ENCODE measurements at regions not wholly inside any gene's neighbourhood (a gene's known extent, or its start where the extent isn't known, plus 50 kb on each side); places are given as distances from the start of the nearest gene placed in this dataset.

- TF ChIP-seq, protein P1, sequence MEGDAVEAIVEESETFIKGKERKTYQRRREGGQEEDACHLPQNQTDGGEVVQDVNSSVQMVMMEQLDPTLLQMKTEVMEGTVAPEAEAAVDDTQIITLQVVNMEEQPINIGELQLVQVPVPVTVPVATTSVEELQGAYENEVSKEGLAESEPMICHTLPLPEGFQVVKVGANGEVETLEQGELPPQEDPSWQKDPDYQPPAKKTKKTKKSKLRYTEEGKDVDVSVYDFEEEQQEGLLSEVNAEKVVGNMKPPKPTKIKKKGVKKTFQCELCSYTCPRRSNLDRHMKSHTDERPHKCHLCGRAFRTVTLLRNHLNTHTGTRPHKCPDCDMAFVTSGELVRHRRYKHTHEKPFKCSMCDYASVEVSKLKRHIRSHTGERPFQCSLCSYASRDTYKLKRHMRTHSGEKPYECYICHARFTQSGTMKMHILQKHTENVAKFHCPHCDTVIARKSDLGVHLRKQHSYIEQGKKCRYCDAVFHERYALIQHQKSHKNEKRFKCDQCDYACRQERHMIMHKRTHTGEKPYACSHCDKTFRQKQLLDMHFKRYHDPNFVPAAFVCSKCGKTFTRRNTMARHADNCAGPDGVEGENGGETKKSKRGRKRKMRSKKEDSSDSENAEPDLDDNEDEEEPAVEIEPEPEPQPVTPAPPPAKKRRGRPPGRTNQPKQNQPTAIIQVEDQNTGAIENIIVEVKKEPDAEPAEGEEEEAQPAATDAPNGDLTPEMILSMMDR (conservative IDR thresholded peaks at IDR 0.05; ENCODE audit: low read length), result no peak
- no peak for TF ChIP-seq EZH2phosphoT487 (IDR thresholded peaks at IDR 0.05; ENCODE audit: borderline replicate concordance, low read depth, low read length)
These were observed 437.6 kb downstream of the KIF16B start for GRCh38 chr20:16135630-16136029.

Data from OCI-LY7 (cell line).